ENCODE measurements at regions not wholly inside any gene's neighbourhood (a gene's known extent, or its start where the extent isn't known, plus 50 kb on each side); places are given as distances from the start of the nearest gene placed in this dataset.

GRCh38 chr13:77827332-77827731 lies 91.3 kb downstream of the EDNRB start:
- peaks cover 3% of the 10 kb centered on the region; the same call in 1 of the 2 replicates for H3K9me3 Mint-ChIP-seq
- ChIA-PET POLR2A (no interaction called here), CTCF (no interaction called here)
- no peak overlapping the region for H3K27ac Mint-ChIP-seq
- H3K27me3 Mint-ChIP-seq (ENCODE audit: low read depth): no peaks in the 10 kb centered on the region
- no peak overlapping the region for H3K4me3 Mint-ChIP-seq
- H3K4me1 Mint-ChIP-seq: peaks cover 22% of the 10 kb centered on the region
- DNase-seq (ENCODE audit: low spot score) (no peak), ATAC-seq (no peak)
- TF ChIP-seq ZNF232 (CRISPR knock-in tag; IDR thresholded peaks at IDR 0.05) (no peak), USF1 (CRISPR knock-in tag; IDR thresholded peaks at IDR 0.05) (no peak), PRDM15 (CRISPR knock-in tag; IDR thresholded peaks at IDR 0.05) (no peak), MXD4 (CRISPR knock-in tag; IDR thresholded peaks at IDR 0.05; ENCODE audit: borderline replicate concordance) (no peak), NR2C2 (CRISPR knock-in tag; IDR thresholded peaks at IDR 0.05) (no peak), CBFB (CRISPR knock-in tag; IDR thresholded peaks at IDR 0.05; ENCODE audit: low read depth) (no peak), ATF2 (CRISPR knock-in tag; IDR thresholded peaks at IDR 0.05; ENCODE audit: borderline replicate concordance, low read depth) (no peak), TEAD4 (CRISPR knock-in tag; IDR thresholded peaks at IDR 0.05) (no peak), TEAD1 (CRISPR knock-in tag; IDR thresholded peaks at IDR 0.05) (no peak), GRHL2 (CRISPR knock-in tag; IDR thresholded peaks at IDR 0.05; ENCODE audit: insufficient replicate concordance, severe bottlenecking) (no peak)
- H3K36me3 Mint-ChIP-seq: no peaks in the 10 kb centered on the region

GRCh38 chr13:77820431-77821149 lies 98.0 kb downstream of the EDNRB start:
- Mint-ChIP-seq H3K4me3 (no peak overlapping the region), H3K9me3 (peaks cover 12% of the 10 kb centered on the region), H3K36me3 (no peaks in the 10 kb centered on the region), H3K27me3 (ENCODE audit: low read depth) (no peaks in the 10 kb centered on the region; the same call in 1 of the 2 replicates), H3K4me1 (peaks cover 8% of the 10 kb centered on the region), H3K27ac (no peak overlapping the region)
- peak; percentile 12 for DNase-seq (ENCODE audit: low spot score)
- ChIA-PET POLR2A (no interaction called here), CTCF (interaction anchor here (0.6 to 1.0 kb wide), 3 partner anchors 17 to 318 kb away, joined by 3 read pairs; no protein-coding TSS in a partner anchor)
- peak; percentile 72 for ATAC-seq
- TF ChIP-seq PRDM15 (CRISPR knock-in tag; IDR thresholded peaks at IDR 0.05) (no peak), ZNF317 (CRISPR knock-in tag; IDR thresholded peaks at IDR 0.05; ENCODE audit: borderline replicate concordance, low read depth) (no peak), ZNF532 (CRISPR knock-in tag; IDR thresholded peaks at IDR 0.05; ENCODE audit: borderline replicate concordance) (no peak), RELA (CRISPR knock-in tag; IDR thresholded peaks at IDR 0.05; ENCODE audit: borderline replicate concordance) (no peak), PRRX2 (CRISPR knock-in tag; IDR thresholded peaks at IDR 0.05) (no peak), ZNF281 (CRISPR knock-in tag; IDR thresholded peaks at IDR 0.05) (no peak), ATF1 (CRISPR knock-in tag; IDR thresholded peaks at IDR 0.05) (no peak), EMX1 (CRISPR knock-in tag; IDR thresholded peaks at IDR 0.05) (no peak)

Measured in WTC11 (cell line).